Stimulated activated CD8-positive, alpha-beta memory T cell treated with anti-CD3 and anti-CD28 coated beads, Interleukin-12 subunit alpha, Interleukin-12 subunit beta, amount 100 ng/mL, for 1 hour (primary cell): ENCODE measurements at regions not wholly inside any gene's neighbourhood (a gene's known extent, or its start where the extent isn't known, plus 50 kb on each side); places are given as distances from the start of the nearest gene placed in this dataset.
"Not testable (repeated sequence)": the region's sequence is repeated elsewhere in the genome, so short reads cannot be mapped to it uniquely, and the experiment has no call there.

Source experiments
- DNase-seq: peaks from one replicate; pipeline ENCODE4 v3.0.0-alpha.2; 2020; ENCODE audit warnings: low read depth

- no peak for DNase-seq
Measured at GRCh38 chr6:109255087-109255486, 127.2 kb downstream of the CD164 start.

GRCh38 chr6:109253366-109253765 is 128.9 kb downstream of the CD164 start:
- no peak for DNase-seq

DNA sequence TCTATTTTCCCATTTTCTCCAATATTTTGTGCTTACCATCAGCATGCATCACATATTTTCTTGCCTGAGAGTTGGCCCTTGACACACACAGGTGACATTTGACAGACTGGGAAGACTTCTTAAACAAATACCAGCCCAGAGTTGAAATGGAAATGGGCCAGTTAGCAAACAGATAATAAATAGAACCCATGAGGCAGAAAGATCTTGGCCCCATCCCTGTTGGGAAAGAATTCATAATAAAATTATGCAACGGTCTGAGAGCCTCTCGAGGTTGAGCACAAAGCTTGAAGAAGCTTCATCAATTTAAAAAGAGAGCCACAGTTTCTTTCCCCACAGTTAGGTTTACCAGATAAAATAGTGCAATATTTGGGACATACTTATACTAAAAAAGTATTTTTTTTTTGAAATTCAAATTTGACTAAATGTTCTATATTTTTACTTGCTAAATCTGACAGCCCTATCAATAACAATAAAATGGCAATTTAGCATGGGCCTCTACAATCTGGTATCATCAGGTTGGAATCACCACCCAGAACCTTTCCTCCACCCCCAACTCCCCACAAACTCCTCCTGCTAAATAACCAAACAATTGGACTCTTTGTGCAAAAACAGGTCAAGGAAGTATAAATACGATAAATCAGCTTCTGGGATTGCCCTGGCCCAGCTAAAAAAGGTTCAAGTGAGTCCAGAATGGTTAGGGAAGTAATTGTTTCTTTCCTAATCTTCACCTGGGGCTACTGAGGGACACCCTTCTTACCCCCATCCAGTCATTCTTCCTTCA is 129.8 kb downstream of the CD164 start:
- no peak for DNase-seq

- DNase-seq = no peak
Measured at GRCh38 chr6:109251839-109252238, 130.4 kb downstream of the CD164 start.

DNA sequence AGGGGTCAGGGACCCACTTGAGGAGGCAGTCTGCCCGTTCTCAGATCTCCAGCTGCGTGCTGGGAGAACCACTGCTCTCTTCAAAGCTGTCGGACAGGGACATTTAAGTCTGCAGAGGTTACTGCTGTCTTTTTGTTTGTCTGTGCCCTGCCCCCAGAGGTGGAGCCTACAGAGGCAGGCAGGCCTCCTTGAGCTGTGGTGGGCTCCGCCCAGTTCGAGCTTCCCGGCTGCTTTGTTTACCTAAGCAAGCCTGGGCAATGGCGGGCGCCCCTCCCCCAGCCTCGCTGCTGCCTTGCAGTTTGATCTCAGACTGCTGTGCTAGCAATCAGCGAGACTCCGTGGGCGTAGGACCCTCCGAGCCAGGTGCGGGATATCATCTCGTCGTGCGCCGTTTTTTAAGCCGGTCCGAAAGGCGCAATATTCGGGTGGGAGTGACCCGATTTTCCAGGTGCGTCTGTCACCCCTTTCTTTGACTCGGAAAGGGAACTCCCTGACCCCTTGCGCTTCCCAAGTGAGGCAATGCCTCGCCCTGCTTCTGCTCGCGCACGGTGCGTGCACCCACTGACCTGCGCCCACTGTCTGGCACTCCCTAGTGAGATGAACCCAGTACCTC is 131.6 kb downstream of the CD164 start:
- DNase-seq = not testable (repeated sequence)

- DNase-seq = no peak
Measured at GRCh38 chr6:109243863-109244825, 138.1 kb downstream of the CD164 start.

- no peak for DNase-seq
Measured at GRCh38 chr6:109242925-109243324, 139.3 kb downstream of the CD164 start.

- DNase-seq = no peak
Measured at GRCh38 chr6:109242029-109242428, 140.2 kb downstream of the CD164 start.

DNA sequence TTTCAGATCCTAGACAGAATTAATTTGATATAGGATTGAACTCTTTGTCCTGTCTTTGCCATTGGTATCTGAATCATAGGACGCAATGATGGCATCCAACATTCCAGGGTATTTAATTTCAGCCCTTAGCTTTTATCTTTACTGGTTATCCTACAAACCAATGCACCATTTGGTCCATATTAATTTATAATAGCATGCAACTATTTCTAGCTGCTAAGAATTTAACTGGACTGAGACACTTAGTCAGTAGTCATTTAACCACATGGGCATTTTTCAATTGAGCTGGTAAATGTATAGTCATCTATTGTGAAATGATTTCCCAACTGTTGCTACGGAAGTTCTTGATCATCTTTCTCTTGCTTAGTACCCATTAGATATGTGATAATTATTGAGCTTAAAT is 141.1 kb downstream of the CD164 start:
- no peak for DNase-seq

DNA sequence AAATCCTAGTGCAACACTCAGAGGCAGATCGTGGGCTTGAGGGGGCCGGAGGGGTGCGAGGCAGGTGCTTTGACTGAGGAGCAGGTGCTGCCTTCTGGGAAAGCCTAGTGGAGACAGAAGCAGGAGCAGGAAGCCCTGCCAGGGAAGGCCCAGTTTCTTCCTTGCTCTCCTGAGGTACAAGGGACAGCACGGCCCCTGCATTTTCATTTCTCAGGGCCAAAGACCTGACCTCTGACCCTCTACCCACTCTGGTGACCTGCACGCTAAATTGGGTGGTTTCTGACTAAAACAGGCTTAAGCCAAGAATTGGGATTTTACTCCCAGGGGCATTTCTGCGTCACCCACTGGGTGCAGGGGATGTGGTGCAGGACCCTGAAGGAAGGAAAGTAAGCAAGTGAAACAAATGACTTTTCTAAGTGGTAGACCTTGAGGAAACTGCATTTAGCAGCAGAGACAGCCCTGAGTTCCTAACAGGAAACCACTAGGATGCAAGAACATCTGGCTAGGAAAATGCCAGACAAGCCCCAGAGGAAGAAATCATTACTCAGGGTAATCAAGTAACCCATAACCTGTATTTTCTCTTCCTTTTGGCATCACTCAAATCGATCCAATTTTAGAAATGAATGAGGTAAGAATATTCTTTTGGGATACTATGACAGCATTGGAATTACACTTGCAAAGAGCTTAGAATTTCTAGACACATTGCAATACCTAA is 141.7 kb downstream of the CD164 start:
- no peak for DNase-seq

DNA sequence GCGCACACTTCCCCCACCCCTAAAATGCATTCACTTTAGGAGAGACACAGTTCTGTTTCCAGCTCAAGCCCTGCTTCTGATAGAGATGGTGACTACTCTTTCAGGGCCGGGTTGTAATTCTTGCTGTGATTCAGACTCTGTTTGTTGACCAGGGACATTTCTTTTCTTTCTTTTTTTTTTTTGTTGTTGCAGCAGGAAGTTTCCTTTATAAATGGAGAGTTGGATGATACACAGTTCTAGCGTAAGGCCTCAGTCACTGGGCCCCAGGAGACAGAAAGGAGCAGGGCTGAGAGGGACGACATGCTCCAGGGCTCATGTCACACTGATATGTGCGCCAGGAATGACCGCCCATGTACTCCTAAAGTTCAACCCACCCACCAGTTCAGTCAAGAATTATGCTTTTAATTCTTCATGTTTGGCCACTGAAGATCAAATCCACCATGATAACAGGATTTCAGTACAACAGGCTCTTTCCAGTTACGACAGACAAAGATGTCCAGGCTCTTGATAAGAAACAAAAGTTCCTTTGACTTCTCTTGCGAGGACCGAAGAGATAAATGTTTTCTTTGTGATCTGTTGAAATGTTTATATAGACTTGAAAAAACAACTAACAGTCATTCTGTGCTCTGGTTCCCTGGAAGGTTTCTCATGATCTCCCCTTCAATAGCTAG is 142.5 kb downstream of the CD164 start:
- DNase-seq = no peak

DNA sequence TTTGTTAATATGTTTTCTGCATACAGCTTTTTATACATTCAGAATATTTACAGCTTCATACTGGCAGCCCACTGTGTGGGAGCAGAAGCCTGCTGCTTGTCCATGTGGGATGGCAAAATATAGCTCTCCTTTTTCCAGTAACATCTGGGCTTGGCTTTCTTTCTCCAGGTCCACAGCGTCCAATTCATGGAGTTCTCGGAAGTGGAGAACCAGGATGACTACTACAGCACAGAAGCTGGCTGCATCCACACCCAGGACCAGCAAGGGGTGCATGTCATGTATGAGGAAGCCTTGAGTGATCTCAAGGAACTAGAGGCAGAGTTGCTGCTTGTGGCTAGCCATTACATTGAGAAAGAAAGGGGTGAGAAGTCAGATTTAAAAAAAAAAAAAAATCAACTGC is 143.1 kb downstream of the CD164 start:
- no peak for DNase-seq

- no peak for DNase-seq
Measured at GRCh38 chr6:109238396-109238795, 143.1 kb downstream of the CEP57L1 start.

- no peak for DNase-seq
Measured at GRCh38 chr6:109237986-109238329, 142.7 kb downstream of the CEP57L1 start.

DNA sequence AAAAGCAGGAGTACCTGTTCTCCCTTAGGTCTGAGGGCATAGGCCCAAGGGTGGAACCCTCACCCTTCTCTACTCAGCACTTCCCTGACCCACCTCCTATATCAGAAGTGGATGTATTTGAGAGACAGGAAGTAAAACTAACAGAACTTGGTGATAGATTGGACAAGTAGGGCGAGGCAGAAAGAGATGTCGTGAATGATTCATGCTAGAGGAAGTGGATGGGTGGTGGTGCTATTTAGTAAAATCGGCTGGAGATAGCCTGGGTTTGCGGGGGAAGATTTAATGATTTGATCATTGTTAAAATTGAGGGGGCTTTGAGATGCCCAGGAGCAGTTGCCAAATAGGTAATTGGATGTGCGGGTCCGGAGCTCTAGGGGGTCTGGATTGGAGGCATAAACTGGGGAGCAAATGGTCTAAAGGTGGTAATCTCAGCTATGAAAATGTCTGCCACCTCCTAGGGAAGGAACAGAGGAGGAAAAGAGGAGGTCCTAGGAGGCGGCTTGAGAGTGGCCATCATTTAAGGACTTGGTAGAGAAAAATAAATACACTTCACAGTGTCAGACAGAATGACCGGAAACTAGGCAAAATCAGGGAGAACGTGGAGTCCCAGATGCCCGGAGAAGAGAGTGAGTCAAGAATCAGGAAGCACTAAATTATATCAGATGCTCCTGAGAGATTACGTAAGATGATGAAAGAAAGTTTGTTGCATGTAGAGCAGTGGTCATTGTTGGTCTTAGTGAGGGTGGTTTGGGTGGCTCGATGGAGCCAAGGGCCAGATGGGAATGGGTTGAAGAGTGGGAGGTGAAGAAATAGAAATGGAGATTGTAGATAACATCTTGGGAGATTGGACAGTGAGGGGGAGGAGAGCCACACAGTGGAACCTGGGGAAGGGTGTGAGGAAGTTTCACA is 142.0 kb downstream of the CEP57L1 start:
- no peak for DNase-seq

- DNase-seq = no peak
Measured at GRCh38 chr6:109236115-109237076, 141.1 kb downstream of the CEP57L1 start.

DNA sequence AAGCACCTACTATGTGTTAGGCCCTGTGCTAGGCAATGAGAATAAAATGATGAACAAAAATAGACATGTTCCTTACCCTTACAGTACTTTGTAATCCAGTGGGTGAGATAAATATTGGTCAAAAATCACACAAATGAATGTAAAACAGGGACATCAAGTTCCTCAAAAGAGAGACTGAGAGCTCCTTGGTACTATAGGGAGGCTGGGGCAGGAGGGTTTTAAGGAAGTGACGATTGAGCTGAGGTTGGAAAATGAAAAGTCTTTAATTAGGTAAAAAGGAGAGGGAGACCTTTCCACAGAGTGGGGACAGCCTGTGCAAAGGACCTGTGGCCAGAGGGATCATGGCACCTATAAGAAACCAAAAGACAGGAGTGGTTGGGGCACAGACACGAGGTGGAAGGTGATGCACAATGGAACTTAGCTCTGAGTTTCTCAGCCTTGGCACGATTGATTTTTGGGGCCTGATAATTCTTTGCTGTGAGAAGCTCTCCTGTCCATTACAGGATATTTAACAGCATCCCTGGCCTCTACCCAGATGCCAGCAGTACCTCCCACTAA is 140.3 kb downstream of the CEP57L1 start:
- no peak for DNase-seq

GRCh38 chr6:109230453-109230852 is 135.1 kb downstream of the CEP57L1 start:
- DNase-seq = no peak

DNA sequence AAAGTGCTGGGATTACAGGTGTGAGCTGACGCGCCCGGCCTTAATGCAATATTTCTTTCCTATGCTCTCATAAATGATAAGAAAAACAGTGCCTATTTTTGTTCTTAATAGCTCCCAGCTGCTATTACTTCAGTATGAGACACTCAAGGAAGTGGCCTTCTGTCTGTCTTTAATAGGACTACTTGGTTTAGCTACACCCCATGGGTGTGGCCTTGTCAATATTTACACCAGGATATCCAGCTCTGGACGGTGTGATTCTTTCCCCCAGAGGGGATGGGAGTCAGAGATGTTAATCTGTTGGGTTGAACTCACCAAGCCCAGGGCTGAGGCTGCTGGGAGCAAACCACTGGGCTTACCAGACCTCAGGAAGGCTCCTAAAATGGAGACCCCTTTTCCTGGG is 134.2 kb downstream of the CEP57L1 start:
- DNase-seq = no peak
